Bone marrow (tissue), 2 donors: ENCODE measurements at regions not wholly inside any gene's neighbourhood (a gene's known extent, or its start where the extent isn't known, plus 50 kb on each side); places are given as distances from the start of the nearest gene placed in this dataset.

ENCODE experiments used
- DNase-seq, 2 donors: peaks; one replicate each; lab custom pipeline; 2025; lab: John Stamatoyannopoulos, UW

DNA sequence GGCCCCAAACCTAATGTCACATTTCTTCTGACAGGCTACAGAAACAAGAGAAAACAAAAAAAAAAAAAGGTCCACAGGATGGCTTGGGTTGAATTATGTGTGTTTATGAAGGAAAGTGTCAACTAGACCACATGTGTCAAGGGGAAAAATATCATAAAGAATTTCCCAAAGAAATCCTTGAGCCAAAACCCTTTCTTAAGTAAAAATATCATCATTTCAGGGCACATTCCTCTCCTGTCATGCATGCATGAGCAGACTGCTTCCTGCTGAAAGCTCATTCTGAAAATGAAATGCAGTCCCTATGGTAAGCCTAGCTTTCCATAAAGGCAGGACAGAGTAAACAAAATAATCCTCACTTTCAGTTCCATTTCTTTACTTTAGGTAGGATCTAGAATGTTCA is 85.7 kb upstream of the RBBP8 start:
- DNase-seq, result no peak

DNA sequence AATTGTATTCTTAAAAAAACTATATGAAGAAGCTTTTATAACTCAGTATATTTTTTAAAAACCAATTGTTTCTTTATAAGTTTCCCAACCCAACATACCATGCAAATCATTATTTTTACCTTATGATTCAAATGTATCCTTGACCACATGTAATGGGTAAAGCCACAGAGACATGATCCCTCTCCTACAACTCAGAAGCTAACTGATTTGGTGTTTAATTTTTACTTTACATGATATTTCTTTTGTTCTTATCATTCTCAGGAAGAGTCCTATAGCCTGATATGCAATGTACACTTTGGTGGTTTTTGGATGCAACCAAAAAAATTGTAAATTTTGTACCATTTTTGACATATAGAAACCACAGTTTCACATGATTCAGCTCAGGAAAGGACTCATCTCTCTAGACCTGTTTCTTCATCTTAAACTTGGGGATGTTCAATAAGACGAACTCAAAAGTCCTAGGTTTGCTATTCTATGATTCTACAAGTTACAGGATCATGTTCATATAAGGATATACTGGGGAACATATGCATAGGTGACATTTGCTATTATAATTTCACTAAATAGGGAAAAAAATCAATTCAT is 85.2 kb upstream of the RBBP8 start:
- no peak for DNase-seq

DNA sequence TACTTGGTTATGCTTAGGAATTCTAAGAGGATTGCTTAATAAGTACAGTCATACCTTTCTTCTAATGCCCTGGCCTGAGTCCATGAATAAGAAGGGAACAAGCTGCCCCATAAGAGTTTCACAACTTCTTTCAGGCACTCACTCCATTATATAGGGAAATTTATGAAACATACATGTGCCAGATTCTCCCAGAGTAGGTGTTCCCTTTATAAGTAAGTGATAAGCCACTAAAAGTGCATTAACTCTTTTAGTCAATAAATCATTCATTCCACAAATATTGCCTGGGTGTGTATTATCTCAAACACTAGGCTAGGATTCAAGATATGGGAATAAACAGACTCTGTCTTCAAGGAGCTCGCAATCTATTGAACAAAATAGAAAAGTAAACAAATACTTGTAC is 84.5 kb upstream of the RBBP8 start:
- DNase-seq, result no peak

DNA sequence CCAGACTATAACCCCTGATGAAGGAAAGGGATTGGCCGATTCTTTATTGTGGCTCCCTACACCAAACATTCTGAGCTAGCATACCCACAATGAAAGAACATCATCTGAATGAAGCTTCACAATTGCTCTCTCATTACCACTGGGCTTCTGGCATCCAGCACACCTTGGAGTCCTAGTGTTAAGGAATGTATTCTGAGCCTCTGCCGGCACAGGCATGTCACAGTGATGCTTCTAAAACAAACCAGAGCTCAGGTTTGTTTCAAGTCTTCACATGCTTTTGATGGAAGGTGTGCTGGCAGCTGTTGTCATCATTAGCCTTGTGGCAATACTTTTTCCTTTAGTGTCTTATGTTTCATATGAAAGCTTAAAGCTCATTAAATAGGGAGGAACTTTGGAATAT is 76.3 kb upstream of the RBBP8 start:
- DNase-seq, result no peak

DNA sequence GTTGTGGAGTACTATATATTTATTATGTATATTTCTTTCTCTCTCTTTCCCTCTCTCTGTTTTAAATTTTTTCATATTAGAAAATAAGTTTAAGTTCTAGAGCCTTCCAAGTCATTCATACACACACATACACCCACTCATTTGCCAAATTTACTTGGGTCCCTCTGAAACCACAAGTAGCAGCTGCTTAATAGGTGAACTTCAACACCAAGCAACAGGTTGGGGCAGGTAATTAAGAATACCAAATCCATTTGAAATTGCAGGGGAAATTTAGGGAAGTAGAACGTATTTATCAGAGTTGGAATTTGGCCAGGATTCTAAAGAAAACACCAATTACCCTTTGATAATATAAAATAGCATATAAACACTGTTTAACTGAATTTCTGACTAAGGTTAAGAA is 75.0 kb upstream of the RBBP8 start:
- no peak for DNase-seq

DNA sequence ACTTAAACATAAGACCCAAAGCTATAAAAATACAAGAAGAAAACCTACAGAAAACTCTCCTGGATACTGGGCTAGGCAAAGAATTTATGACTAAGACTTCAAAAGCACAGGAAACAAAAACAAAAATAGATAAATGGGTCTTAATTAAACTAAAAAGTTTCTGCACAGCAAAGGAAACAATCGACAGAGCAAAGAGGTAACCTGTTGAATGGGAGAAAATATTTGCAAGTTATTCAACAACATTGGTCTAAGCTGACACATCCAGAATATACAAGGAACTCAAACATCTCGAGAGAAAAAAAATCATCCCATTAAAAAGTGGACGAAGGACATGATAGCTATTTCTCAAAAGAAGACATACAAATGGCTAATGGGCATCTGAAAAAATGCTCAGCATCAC is 72.3 kb upstream of the RBBP8 start:
- DNase-seq, result no peak

DNA sequence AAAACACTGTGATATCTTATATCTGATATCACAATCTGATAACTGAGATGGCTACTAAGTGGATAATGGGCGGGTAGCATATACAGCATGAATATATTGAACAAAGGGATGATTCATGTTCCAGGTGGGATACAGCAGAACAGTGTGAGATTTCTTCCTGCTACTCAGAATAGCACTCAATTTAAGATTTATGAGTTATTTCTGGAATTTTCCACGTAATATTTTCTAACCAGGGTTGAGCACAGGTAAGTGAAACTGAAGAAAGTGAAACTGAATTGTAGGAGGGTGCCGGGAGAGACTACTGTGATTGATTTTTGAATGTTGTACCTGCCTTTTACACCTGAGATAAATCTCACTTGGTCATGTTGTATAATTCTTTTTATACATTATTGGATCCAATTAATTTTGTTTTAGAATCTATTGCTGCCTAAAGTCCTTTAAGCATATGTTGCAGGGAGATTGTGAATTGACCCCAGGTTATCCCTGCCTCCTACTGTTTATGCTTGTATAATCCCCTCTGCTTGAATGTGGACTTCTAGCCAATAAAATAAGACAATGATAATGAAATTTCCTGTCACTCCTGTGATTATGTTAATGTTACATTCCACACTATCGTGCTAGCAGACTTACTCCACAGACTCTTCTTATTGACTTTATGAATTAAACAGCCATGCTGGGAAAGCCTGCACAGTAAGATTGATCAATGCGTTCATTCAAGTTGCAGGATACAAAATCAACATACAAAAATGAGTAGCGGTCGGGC is 67.6 kb upstream of the RBBP8 start:
- no peak for DNase-seq

DNA sequence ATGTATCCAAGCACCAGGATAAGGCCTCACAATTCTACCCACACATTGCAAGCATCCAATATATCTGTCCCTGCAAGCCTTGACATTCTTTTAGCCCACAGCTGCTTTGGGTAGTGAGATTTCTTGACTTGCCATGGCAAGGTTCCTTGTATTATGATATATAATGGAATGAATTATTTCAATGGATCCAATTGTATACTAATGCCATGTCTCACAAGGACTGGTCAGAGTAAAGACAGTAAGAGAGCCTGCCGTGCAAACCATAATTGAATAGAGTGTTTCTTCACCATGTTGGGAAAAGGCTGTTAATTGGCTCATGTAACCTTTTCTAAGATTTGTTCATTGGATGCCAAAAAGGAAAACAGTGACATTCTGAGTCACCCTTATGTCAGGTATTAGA is 64.3 kb upstream of the RBBP8 start:
- DNase-seq, result no peak

DNA sequence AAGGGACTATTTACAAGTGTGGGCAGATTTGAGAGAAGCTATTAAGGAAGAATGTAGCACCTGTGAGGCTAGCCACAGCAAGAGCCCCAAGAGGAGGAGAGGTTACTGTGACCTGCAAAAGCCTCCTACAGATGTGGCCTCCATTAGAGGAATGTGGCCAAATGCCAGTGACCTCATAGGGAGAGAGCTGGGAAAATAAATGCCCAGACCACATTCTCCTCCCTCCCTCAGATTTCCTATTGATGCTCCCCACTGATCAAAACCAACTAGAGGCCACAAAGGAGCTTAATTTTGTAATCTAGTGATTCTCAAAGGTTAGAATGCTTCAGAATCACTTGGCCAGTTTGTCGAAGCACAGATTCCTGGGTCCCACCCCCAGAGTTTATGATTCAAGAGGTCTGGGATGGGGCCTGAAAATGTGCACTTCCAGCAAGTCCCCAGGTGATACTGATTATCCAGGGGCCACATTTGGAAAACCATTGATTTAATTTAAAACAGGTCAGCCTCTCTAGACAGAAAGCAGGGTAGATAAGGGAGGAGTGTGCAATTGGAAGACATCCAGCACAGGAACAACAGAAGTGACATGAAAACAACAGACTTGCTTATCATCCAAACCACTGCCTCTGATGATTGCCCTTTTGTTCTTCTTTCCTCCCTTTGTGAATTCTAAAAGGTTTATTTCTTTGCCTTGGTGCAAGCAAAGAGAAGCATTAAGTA is 61.2 kb upstream of the RBBP8 start:
- no peak for DNase-seq

DNA sequence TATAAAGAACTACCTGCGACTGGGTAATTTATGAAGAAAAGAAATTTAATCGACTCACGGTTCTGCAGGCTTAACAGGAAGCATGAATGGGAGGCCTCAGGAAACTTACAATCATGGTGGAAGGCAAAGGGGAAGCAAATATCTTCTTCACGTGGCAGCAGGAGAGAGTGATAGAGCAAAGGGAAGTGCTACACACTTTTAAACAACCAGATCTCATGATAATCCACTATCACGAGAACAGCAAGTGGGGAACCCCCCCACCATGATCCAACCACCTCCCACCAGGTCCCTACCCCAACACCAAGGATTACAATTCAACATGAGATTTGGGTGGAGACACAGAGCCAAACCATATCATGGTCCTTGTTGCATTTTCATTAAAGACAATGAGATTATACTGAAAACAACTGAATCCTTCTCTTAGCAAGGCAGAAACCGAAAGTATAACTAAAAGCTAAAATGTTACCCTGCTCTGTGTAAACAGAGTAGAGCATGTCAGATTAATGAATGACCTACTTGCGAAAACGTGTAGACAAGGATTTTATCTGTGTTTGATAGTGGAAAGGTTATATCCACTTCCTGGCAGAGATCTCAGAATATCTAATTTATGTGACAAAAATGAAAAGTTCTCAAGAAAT is 60.1 kb upstream of the RBBP8 start:
- DNase-seq, result no peak

DNA sequence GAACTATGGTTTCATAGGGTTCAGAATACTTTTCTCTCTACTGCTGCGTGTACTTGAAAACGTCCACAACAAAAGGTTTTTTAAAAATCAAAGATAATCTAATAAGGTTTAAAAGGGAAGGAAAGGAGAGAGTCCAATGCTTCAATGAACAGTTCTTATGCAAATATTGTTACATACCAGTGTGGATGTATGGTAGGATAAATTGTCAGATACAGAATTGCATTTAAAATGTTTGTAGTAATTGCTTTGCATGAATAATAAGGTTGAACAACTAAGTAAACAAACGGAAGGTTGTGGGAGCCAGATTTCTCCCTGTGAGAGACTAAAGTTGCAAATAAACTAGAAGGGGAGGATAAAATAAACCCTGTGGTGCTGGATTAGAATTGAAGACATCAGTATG is 53.8 kb upstream of the RBBP8 start:
- DNase-seq, result no peak

DNA sequence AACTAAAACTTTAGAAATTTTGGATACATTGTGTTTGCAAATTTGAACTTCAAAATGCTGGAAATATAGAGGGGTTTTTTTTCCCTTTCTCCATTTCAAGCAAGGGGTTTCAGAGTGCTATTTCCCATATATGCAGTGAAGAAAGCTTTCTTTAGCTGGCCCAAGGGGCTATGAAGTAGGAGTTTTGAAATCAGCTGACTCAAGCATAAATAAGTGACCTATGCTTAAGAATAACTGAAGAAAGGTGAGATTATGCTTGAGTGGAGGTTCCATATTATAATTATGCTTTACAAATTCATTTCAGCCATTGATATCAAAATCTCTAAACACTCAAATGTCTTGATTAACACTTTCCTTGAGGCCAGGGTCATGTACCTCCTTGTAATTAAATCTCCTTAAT is 51.0 kb upstream of the RBBP8 start:
- no peak for DNase-seq

DNA sequence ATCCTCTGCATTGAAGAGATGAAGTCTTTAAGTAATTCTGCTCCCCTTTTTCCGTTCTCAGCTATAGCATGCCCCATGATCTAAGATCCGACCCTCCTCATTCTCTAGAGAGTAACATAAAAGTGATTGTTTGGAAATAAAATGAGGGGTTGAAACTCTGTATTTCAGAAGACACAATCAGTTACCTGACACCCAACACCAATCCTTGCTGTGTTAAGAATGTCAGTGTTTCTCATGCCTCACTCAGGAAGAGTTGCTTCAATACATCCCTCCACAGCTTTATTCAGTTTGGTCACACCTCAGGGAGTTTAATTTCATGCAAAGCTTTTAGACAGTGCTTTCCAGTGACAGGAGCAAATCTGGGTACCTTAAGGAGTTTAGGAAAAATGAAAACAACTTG is 49.9 kb upstream of the RBBP8 start:
- no peak for DNase-seq
